ENCODE measurements at regions not wholly inside any gene's neighbourhood (a gene's known extent, or its start where the extent isn't known, plus 50 kb on each side); places are given as distances from the start of the nearest gene placed in this dataset.

- Histone ChIP-seq H2AFZ (ENCODE audit: low read length) (no peak overlapping the region; the same call in 1 of the 2 replicates), H3K4me2 (ENCODE audit: insufficient read depth in 1 of 2, low read depth in 2 of 2, low read length in 2 of 2) (no peak overlapping the region), H3K18ac (ENCODE audit: extremely low read depth, low read length) (no peak overlapping the region), H2BK5ac (ENCODE audit: low read depth, low read length) (no peak overlapping the region), H3K56ac (replicated peaks; ENCODE audit: insufficient read length, low read depth, low read length) (no peak overlapping the region), H3K36me3 (ENCODE audit: control insufficient read depth in 2 of 4, insufficient read depth in 4 of 4, low read length in 3 of 4) (no peaks in the 10 kb centered on the region), H4K8ac (ENCODE audit: extremely low read depth, insufficient read depth, low read length) (no peak overlapping the region), H3K14ac (ENCODE audit: insufficient read length) (no peak overlapping the region), H3K79me1 (ENCODE audit: low read depth, low read length) (no peaks in the 10 kb centered on the region), H3K79me2 (ENCODE audit: control insufficient read depth in 1 of 2, insufficient read depth in 2 of 2, low read length in 2 of 2) (no peaks in the 10 kb centered on the region), H3K9ac (replicated peaks in 1 of 4; ENCODE audit: extremely low read depth in 1 of 4, low read depth in 3 of 4, low read length in 3 of 4) (no peak overlapping the region), H3K27me3 (replicated peaks in 1 of 4; ENCODE audit: control insufficient read depth in 3 of 4, extremely low read depth in 1 of 4, insufficient read depth in 3 of 4, low read length in 3 of 4) (no peaks in the 10 kb centered on the region), H2BK12ac (ENCODE audit: low read depth, low read length) (no peak overlapping the region), H3K23me2 (ENCODE audit: low read depth, low read length) (no peaks in the 10 kb centered on the region), H2BK15ac (ENCODE audit: low read length) (no peak overlapping the region), H2AK5ac (ENCODE audit: low read depth, low read length) (no peak overlapping the region), H3K4me1 (replicated peaks in 1 of 4; ENCODE audit: control insufficient read depth in 3 of 4, insufficient read depth in 4 of 4, low read length in 3 of 4) (no peaks in the 10 kb centered on the region), H4K5ac (ENCODE audit: insufficient read length, low read depth, low read length) (no peak overlapping the region), H3K23ac (ENCODE audit: insufficient read length) (no peak overlapping the region), H3K27ac (ENCODE audit: low read depth, low read length) (no peak overlapping the region), H3K4me3 (ENCODE audit: extremely low read depth in 1 of 4, insufficient read depth in 2 of 4, low read depth in 3 of 4, low read length in 4 of 4) (no peak overlapping the region), H4K20me1 (replicated peaks in 1 of 2; ENCODE audit: control insufficient read depth in 1 of 2, insufficient read depth in 2 of 2, low read length in 2 of 2) (no peaks in the 10 kb centered on the region), H2BK20ac (ENCODE audit: low read length) (no peak overlapping the region), H3K9me3 (ENCODE audit: insufficient read depth in 2 of 2, low read depth in 1 of 2, low read length in 1 of 2) (no peaks in the 10 kb centered on the region), H2BK120ac (replicated peaks; ENCODE audit: low read depth, low read length) (no peak overlapping the region), H3K4ac (replicated peaks; ENCODE audit: insufficient read length, low read depth, low read length) (no peak overlapping the region), H4K91ac (replicated peaks; ENCODE audit: insufficient read length, low read length) (no peak overlapping the region)
- ChIA-PET CTCF (ENCODE audit: partially characterized antibody) (interaction anchor here (0.6 kb wide), 1 partner anchor 620 kb away, joined by 3 read pairs; no protein-coding TSS in a partner anchor), POLR2A (ENCODE audit: partially characterized antibody) (no interaction called here)
- DNase-seq (ENCODE audit: low read depth in 1 of 2, low spot score in 2 of 2) (no peak), FAIRE-seq (no peak)
- TF ChIP-seq HDAC6 (IDR thresholded peaks at IDR 0.05; ENCODE audit: low read depth, low read length) (no peak), GTF2F1 (IDR thresholded peaks at IDR 0.05; ENCODE audit: borderline replicate concordance, low read depth, low read length) (no peak), SP1 (IDR thresholded peaks at IDR 0.05; ENCODE audit: low read depth, low read length) (no peak), RAD21 (IDR thresholded peaks at IDR 0.05 in 1 of 2, conservative IDR thresholded peaks at IDR 0.05 in 1 of 2; ENCODE audit: low read depth in 2 of 2, low read length in 2 of 2) (peak; percentile 39 to 53), CBX8 (IDR thresholded peaks at IDR 0.05; ENCODE audit: borderline replicate concordance, low read depth, low read length) (no peak), POLR2AphosphoS5 (IDR thresholded peaks at IDR 0.05; ENCODE audit: low read depth, low read length) (no peak), CEBPB (IDR thresholded peaks at IDR 0.05; ENCODE audit: low read depth, low read length) (0 out of 2 replicates have a peak, but pooled peaks have one; percentile 17), CTCF (IDR thresholded peaks at IDR 0.05; ENCODE audit: control extremely low read depth in 1 of 3, insufficient read depth in 1 of 3, low read depth in 1 of 3, low read length in 3 of 3) (peak in 2 of 3 experiments; percentile 5 to 11; a peak in 2 of 4 replicates)
- WGBS, 2 experiments (ENCODE audit: extremely low coverage in 1 of 2, insufficient coverage in 1 of 2, insufficient read length in 1 of 2, insufficient replicate concordance in 2 of 2, low coverage in 1 of 2, low lambda C conversion rate in 2 of 2, missing lambda C conversion rate in 1 of 2): 86% methylated on average over 10 of the region's 10 CpGs; no CpG with 5 or more reads in 1 of the 2 experiments
Observed at GRCh38 chr5:8576178-8576577, 707.2 kb downstream of the MTRR start.

All from H1 (cell line).